SW 1271 (cell line): ENCODE measurements at regions not wholly inside any gene's neighbourhood (a gene's known extent, or its start where the extent isn't known, plus 50 kb on each side); places are given as distances from the start of the nearest gene placed in this dataset.
A peak's percentile ranks its signal among the peaks of the same experiment; 100 is the strongest.

Experiments
- DNase-seq, 2 experiments: peaks; one replicate each; lab custom pipeline; 2025; lab: John Stamatoyannopoulos, UW

DNA sequence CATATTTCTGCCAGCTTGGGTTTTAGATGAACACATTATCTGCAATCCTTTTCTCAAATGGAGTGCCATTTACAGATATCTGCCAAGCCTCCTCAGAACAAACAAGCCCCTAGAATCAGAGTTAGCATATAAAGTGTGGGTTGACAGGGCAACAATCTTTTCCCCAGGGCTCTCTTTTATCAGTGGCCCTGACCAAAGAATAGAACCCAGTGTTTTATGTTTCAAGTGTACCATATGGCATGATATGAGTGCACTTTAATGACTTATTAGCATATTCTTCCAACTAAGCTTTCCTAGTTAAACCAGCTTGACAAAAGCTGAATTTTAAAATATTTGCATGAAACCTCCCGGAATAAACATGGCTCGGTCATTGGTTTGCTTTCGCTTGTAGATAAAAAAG lies 57.3 kb downstream of the EVX1 start:
- no peak for DNase-seq

DNA sequence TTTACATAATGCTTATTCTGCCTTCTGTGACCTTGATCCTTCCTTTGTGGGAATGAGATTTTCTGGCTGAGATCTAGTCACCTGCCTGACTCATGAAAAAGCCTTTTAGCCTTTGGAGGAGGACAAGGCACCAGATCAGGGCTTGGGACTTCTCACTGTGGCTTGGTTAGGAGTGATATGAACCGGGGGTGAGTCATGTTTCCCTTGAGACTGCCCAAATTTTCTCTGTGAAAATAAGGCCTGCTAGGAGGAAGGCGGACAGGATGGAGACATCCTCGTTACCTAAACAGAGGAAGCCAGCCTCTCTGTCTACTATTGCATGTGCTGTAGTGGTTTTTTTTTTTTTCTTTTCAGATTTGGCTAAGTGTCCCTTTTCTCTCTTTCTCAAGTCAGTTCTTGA lies 57.8 kb downstream of the EVX1 start:
- DNase-seq, result no peak

DNA sequence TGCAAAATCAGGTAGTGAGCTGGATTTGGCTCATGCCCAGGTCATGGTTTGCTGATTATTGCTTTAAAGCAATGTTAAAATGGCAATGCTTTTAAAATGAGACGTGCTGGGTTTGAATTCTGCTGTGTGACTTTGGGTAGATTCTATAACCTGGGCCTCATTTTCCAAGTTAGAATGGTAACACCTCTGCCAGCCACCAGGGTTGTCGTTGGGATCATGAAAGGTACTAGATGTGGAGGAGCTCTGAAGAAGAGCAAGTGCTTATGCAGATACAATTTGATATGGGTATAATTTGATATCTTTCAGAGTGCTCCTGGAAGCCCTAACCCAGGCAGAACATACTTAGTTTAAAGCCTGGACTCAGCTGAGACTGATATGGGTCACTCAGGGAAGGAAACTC lies 60.0 kb downstream of the EVX1 start:
- DNase-seq, result no peak

DNA sequence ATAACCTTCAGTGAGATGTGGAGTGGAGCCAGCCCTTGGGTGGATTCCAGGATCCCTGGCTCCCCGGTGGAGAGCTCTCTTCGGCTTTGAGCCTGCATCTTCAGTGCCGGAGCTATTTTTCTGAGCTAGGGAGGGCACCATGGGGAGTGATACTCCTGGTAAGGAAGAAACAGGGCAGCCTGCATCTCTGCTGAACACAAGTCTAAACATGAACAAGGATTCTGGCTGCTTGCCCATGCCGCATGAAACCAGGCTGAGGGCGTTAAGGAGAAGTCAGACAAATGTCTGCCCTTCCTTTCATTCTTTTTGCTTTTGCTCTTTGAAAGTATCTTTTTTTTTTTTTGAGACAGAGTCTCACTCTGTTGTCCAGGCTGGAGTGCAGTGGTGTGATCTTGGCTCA lies 60.4 kb downstream of the EVX1 start:
- DNase-seq, result no peak

DNA sequence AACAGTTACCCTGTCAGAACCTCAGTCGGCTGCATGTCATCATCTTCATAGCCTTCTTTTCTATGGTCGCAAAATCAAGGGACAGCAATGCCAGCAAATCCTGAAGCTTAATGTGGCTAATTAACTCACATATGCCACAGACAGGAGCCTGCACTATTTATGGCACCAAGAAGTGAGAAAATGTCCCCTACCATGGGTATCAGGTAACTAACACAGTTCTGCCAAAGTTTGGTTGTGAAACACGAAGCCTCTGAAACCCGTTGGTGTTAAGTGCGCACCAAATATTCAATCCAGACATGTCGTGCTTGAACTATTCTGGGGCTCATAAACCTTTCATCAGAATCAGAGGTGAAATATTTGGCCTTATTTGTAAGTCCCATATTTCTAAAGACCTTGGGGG lies 63.3 kb downstream of the EVX1 start:
- no peak for DNase-seq

DNA sequence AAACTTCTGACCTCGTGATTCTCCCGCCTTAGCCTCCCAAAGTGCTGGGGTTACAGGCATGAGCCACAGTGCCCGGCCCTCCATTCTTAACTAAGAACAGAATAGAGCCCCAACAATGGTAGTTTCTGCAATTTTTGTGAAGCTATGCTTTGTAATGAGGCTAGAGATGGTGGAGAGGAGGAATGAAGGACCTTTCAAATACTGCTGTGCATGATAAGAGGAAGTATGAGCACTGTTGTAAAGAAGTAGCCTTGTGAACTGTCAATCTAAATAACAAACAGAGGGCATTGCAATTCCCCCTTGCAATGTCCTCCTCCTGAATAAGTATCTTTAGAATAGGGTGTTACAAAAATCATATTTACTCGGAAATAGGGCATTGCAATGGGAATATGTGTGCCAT lies 70.2 kb downstream of the EVX1 start:
- DNase-seq, result no peak

DNA sequence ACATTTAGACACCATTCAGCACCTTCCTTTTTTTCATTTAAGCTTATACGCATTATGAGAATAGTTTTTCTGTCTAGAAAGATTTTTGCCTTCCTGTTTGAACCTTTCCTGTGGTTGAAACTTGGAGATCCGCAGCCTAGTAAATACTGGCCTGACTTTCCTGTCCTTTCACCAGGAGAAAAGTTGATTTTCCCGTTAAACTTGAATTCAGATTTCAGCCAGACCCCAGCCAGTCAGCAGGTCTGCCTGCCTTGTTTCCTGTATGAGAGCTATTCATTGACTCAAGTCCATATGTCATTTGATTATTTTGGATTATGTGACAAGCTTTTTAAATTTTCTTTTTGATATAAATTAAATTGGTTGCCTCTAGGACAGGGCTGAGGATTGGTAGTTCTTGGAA lies 71.5 kb downstream of the EVX1 start:
- DNase-seq, result no peak

DNA sequence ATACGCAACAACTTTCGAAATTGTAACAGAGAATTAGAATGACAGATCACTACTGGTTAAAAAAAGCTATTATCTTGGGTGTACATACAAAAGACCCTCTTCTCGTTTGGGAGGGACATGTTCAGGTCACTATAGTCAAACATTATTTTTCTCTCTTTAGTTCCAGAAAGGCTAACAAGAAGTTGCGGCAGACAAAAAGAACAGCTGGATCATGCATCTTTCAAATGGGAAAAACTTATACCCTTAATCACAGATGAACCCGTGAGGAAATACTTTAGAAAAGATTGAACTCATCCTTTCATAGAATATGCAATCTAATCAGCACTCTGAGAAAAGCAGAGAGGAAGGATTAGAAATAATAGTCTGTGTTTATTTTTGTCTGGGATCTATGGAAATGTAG lies 72.5 kb downstream of the EVX1 start:
- DNase-seq, result no peak

DNA sequence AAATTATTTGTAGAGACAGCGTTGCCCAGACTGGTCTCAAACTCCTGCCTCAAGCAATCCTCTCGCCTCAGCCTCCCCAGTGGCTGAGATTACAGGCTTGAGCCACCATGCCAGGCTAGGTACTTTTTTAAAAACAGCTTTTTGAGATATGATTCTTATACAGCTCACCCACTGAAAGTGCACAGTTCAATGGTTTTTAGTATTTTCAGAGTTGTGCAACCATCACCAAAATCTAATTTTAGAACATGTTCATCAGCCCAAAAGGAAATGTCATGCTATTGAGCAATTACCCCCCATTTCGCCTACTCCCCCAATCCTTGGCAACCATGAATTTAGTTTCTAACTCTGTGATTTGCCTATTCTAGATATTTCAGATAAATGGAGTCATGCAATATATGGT lies 73.7 kb downstream of the EVX1 start:
- no peak for DNase-seq

DNA sequence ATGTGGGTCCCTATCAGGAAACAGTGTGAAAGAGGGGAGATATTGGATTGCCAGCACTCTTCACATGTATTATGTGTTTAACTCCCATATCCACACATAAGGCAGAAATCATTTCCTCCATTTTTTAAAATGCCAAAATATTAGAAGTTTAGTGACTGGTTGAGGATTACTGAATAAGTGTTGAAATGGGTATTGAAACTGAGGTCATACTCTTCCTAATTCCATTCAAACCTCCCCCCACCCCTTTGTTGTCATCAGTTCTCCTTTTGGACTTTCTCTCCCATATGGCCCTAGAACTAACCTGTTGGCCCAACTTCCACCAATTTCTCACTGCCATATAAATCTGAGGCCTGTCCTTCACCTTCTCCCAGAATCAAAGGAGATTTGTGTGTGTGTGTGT lies 81.6 kb downstream of the EVX1 start:
- DNase-seq, result no peak

DNA sequence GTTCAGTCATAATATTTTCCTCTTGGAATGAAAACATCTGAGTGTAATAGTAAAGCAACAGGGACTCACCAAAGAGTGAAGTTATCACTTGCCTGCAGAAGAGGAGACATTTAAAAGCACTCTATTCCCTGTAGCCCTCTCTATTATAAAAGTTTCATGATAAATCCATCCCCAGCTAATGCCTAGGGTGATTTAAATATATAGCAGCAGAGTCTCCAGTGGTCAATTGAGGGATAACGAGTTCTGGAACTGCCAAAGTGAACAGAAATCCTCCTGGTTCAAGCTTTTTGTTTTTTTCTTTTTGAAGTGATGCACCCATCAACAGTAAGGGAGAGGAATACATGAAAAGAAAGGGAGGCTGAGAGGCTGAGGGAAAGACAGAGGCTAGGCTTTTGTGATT lies 87.3 kb downstream of the EVX1 start:
- peak in 1 of 2 experiments; percentile 6 for DNase-seq

DNA sequence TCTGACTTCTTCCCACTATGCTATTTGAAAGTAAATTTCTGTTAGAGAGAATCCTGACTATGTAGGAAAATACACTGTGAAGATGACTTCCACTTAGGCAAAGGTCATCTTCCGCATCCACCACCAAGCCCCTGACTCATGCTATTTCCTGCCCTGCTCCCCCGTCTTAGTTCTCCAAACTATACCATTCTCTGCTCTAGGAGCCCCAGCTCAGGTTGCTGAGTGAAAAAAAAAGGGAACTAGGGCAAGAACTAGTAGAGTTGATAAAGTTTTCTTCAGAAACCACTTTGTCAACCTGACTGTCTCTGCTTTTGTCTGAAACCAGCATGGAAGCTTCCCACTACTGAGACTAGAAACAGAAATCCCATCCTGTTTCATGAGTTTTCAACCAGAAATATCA lies 96.9 kb downstream of the EVX1 start:
- no peak for DNase-seq

DNA sequence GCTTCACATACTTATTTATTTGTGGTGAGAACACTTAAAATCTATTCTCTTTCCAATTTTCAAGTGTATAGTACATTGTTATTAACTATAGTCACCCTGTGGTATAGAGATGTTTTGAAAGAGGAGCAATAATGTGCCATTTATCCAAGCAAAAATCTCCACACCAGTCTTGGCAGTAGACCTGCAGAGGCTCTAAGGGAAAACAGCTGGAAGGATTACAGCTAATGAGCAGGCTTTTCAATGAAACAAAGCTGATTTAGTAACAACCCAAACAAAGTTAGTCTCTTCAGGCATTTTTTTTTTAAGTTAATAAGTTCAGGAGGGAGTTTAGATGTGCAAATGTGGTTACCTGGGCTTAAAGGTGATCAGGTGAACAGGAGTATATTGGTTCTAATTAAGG lies 101.9 kb downstream of the EVX1 start:
- DNase-seq, result no peak

DNA sequence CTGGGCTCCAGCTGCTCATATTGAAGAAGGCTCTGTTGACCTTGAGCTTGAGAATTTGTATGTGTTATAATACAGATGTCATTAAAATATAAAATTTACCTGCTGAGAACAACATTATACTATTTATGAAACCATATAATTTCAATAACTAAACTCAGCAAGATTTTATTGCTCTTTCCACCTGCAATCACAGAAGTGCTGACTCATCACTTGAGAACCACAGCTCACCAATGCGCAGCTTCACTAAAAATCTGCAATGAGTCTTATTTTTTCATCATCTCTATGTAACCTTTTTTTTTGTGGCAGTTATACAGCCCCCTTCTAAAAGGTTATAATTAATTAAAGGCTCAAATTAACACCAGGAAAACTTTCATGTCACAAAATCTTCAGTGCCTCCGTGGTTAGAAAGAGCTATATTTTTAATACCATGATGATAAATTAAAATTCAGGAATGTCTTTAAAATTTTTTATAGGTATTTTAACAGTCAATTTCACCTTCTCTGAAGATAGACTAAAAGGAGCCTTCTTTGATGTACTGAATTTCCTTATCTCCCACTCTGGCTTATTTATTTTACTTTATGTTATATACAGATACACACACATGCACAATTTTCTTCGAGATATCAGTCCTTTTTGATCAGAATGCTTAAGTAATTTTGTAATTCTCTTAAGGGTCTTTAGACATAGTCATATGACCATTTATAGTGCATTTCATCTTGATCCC lies 102.7 kb downstream of the EVX1 start:
- DNase-seq, result no peak

DNA sequence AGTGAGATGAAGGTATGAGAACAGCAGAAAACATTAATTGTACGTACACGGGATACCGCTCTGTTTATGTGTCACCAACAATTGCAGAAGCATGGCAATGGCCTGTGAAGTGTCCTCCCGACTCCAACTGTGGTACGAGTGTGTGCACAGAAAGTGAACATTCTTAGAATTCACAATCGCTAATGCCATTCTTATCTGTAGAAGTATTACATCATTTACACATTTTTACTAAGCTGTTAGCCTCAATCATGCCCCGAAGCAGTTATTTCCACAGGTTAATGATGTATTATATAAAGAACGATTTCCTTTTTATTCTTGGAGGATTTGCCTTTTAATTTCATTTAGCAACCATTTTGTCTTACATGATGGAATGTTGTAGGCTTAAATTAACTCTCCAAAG lies 103.4 kb downstream of the EVX1 start:
- DNase-seq, result no peak

DNA sequence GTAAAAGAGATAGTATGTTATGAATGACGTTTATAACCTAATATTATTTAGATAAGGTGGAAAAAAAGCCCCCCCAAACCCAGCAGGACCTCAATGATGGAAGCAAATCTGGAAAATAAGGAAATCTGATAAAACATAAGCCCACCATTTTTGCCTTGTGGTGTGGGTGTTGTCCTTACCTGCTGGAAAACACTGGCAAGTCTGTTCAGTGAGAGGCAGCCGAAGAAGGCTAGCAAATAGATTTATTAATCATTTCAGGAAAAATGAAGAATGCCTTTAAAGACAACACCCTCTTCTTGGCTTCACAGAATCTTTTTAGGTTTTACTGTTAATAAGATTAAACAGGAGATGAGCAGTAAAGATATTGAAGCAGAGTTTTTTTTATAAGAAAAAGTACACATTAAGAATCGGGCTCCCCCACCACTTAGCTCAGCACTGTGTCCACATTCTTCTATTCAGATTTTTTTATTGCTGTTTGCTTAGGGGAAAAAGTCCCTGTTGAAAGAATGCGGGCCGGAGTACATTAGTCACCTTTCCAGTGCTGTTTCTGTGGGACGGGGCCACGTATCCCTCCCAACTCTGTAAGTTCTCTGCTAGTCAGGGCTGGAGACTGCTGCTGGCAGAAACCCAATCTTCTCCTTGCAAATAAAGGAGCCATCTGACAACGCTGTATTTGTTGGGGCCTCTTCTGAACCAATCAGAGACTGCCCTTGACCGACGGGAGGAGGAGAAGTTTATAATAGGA lies 104.1 kb downstream of the EVX1 start:
- no peak for DNase-seq

DNA sequence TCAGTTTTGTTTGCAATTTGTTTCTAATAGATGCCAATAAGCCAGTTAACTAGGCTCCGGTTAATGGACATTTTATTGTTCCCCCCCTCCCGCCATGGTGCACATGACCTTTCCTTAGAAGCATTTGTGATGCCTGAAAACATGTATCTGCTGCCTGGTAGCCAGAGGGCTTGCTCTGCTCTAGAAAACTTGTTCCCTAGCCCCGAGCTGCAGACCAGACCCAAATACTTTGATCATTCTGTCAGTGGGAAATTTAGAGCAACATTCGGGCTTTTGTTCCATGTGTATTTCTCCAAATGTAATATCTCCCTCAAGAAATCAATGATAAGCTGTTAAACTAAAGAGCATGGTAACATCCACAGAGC lies 104.7 kb downstream of the EVX1 start:
- no peak for DNase-seq

DNA sequence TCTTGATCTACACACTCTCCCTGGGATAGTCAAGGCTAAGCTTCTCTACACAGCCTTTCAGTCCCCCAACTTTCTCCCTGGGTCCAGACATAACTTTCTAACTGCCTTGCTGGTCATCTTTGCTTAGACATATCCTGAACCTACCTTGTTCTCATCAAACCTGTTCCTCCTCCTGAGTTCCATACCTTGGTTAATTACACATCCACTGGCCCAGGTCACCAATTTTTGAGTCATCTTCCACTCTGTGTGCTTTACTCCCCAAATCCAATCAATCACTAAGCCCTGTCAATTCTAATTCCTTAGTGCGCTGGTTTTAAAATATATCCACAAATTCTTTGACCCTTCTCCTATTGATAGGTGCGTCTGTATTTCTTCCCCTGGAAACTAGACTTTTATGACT lies 107.0 kb downstream of the EVX1 start:
- DNase-seq, result no peak

DNA sequence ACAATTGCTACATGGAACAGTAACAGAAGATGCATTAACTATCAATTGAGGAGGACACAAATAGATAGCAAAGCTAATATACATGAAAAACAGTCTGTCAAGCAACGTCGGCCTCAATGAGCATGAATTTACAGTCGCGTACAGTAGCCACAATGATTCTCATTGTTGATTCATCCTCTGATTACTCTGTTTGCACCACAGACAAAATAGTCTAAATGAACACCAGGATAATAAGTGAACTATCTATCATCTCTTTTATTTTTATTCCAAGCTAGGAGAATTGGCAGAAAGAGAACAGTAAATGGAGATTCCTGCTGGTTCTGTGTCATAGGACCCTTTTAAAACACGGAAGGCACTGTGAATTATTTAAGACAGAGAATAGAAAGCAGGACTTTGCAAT lies 108.5 kb downstream of the EVX1 start:
- no peak for DNase-seq

DNA sequence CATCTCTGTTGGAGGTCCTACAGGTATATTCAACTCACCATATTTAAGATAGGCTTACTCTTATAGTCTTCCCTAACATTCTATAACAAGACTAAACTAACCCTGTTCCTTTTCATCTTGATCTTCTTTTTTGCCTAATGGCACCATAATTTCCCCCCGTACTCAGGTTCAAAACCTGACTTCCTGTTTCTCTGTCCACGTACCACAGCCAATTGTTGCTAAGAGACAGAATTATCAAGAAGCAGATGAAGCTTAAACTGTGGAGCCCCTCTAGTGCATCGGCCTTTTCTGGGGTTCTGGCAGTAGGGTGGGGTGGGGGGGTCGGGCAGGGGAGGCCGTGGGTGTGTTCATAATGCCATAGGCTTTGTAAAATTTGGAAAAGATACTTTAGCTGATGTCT lies 109.2 kb downstream of the EVX1 start:
- DNase-seq, result no peak

DNA sequence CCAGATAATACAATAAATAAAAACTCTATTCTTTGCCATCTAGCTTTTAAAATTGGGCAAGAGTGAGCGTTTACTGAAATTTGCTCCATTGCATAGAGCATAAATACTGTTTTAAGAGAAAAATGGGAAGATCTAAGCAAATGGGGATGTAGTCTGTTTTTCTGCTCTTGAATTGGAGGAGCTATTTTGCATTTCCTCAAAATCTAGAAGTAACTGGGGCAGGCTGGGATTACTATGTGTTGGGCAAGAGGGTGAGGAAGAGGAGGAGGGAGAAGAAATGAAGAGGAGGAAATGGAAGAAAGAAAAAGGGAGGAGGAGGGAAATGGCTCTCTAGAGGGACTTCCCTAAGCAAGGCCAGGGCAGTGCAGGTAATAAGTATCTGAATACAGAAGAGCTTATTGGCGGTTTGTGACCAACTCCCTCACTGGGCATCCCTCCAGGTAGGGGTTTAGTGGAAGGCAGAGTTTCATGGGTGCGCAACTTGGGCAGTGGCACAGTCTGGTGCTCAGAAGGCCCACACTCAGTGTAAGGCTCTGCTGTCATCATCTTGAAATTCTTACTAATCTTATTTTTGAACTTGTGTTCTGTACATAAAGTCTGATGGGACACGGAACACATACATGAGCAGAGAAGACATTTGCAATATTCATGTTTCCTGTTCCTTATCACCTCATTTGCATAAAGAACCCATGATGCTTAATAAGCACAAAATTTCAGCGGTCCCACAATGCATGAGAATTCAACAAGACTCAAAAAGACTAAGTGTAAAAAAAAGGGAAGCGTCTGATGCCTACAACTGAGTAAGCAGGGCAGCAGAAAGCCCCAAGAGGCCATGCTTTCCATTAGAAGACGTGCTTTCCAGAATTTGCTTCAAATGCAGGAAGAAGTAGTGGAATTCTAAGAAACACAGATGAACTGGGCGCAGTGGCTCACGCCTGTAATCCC lies 116.9 kb downstream of the EVX1 start:
- no peak for DNase-seq

DNA sequence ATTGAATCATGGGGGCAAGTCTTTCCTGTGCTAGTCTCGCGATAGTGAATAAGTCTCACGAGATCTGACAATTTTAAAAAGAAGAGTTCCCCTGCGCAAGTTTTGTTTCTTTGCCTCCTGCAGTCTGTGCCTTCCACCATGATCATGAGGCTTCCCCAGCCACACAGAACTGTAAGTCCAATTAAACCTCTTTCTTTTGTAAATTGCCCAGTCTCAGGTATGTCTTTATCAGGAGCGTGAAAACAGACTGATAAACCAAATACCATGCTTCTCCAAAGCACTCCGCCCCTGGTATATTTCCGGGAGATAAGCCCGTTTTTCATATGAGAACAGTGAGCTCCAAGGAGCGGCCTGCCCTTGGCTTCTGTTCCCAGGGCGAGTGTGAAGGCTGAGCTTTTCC lies 118.9 kb downstream of the EVX1 start:
- no peak for DNase-seq

DNA sequence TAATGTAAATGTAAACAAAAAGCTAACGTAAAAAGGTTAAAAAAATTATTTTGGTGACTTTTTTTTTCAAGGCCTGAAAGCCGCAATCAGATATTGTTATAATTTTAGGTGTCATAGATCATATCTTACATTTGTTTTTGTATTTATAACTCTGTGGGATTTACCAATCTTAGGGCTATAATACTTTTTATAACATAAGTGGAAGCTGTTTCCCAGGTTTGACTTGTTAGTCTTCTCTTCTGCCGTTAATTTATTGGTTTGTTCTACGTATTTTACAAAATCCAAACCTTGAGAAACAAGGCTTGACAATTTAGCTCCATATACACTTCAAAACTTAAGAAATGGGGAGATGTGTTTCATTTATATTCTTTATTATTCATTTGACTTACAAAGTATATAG lies 119.4 kb downstream of the EVX1 start:
- DNase-seq, result no peak
